A549 (cell line): ENCODE measurements at regions not wholly inside any gene's neighbourhood (a gene's known extent, or its start where the extent isn't known, plus 50 kb on each side); places are given as distances from the start of the nearest gene placed in this dataset.
A peak's percentile ranks its signal among the peaks of the same experiment; 100 is the strongest.

Experiments used
- ATAC-seq, 2 experiments: fragments of 200-7000 bp in 1 of 2; fragments of >200 bp in 1 of 2; cut with Nextera tagmentation in 1 of 2; cut with Tn5 transposase in 1 of 2; 3 replicates each; pipeline versions ENCODE4 v1.8.0 to v1.9.1; 2018 to 2020; ENCODE audit warnings: mild to moderate bottlenecking in 1 of 2, moderate library complexity in 1 of 2
- CTCF ChIA-PET: fragments of 300-600 bp; sonication (Branson Sonifier 250); formaldehyde crosslinking; extraction: SDS; loops from one replicate; lab custom pipeline; 2021; ENCODE audit warnings: antibody characterized with exemption, inconsistent platforms; lab: Yijun Ruan, JAX
- POLR2A ChIA-PET: fragments of 350-600 bp; formaldehyde crosslinking; extraction: SDS; loops from one replicate; lab custom pipeline; 2021; ENCODE audit warnings: antibody characterized with exemption, inconsistent platforms; lab: Yijun Ruan, JAX
- DNase-seq, 2 experiments: peaks; one replicate each; pipeline versions ENCODE4 v3.0.0 to v3.0.0-alpha.2; 2011 to 2016; ENCODE audit warnings: low read depth in 1 of 2, low spot score in 1 of 2
- FAIRE-seq: peaks from 2 replicates; lab custom pipeline; 2011; peaks lifted over from hg19 to GRCh38; lab: Jason Lieb, UNC
- H3K27ac ChIP-seq, 2 experiments: fragments of >200 bp; sonication (Bioruptor Twin); formaldehyde crosslinking; 3 replicates each; pipeline ENCODE4 v1.5.1; 2016 to 2017
- H3K4me1 ChIP-seq: fragments of >200 bp; sonication (Bioruptor Twin); formaldehyde crosslinking; 3 replicates; pipeline ENCODE4 v1.6.1; 2016
- H3K4me2 ChIP-seq: fragments of >200 bp; sonication (Bioruptor Twin); formaldehyde crosslinking; 3 replicates; pipeline ENCODE4 v1.6.1; 2016
- H3K4me3 ChIP-seq: fragments of >200 bp; sonication (Bioruptor Twin); formaldehyde crosslinking; 3 replicates; pipeline ENCODE4 v1.5.1; 2016
- H3K9me3 ChIP-seq: fragments of >200 bp; sonication (Bioruptor Twin); formaldehyde crosslinking; 3 replicates; pipeline ENCODE4 v1.6.1; 2016
- CHD2 ChIP-seq: fragments of 150-350 bp; IDR thresholded peaks from 2 replicates; pipeline ENCODE4 v1.6.1; 2014; ENCODE audit warnings: low read length; ENCODE audit not compliant: partially characterized antibody
- CHD4 ChIP-seq: fragments of 200-600 bp; sonication (generic); IDR thresholded peaks from 2 replicates; pipeline ENCODE4 v1.6.1; 2016; ENCODE audit warnings: antibody characterized with exemption, mild to moderate bottlenecking, borderline replicate concordance
- FOSB ChIP-seq: fragments of 250-450 bp; sonication (Bioruptor Pico); IDR thresholded peaks from 2 replicates; pipeline ENCODE4 v1.5.0; 2020; ENCODE audit warnings: mild to moderate bottlenecking, moderate library complexity
- FOXS1 ChIP-seq: fragments of 250-450 bp; sonication (Bioruptor Pico); IDR thresholded peaks from 2 replicates; pipeline ENCODE4 v1.5.0; 2020; ENCODE audit warnings: mild to moderate bottlenecking, moderate library complexity
- HOXA7 ChIP-seq: fragments of 250-450 bp; sonication (Bioruptor Pico); IDR thresholded peaks from 2 replicates; pipeline ENCODE4 v1.5.0; 2020; ENCODE audit warnings: mild to moderate bottlenecking, moderate library complexity
- HOXB13 ChIP-seq: fragments of 250-450 bp; sonication (Bioruptor Pico); IDR thresholded peaks from 2 replicates; pipeline ENCODE4 v1.5.0; 2020; ENCODE audit warnings: low read depth, mild to moderate bottlenecking, moderate library complexity
- JUNB ChIP-seq: fragments of >200 bp; sonication (Bioruptor Twin); formaldehyde crosslinking; IDR thresholded peaks from 2 replicates; pipeline ENCODE4 v1.6.1; 2016
- KDM1A ChIP-seq: fragments of 200-600 bp; sonication (generic); IDR thresholded peaks from 2 replicates; pipeline ENCODE4 v1.6.1; 2016; ENCODE audit warnings: low read depth, mild to moderate bottlenecking
- MAFK ChIP-seq: fragments of 450-650 bp; IDR thresholded peaks from 2 replicates; pipeline ENCODE4 v1.6.1; 2014; ENCODE audit not compliant: partially characterized antibody
- NPAS2 ChIP-seq: fragments of 250-450 bp; sonication (Bioruptor Pico); IDR thresholded peaks from 2 replicates; pipeline ENCODE4 v1.8.0; 2022; ENCODE audit warnings: mild to moderate bottlenecking, moderate library complexity, borderline replicate concordance
- POLR2A ChIP-seq: IDR thresholded peaks from 2 replicates; pipeline ENCODE4 v1.6.1; 2012; ENCODE audit warnings: mild to moderate bottlenecking, low read length
- RCOR1 ChIP-seq: fragments of 150-350 bp; IDR thresholded peaks from 2 replicates; pipeline ENCODE4 v1.6.1; 2014; ENCODE audit warnings: antibody characterized with exemption, low read length, low read depth
- RFX5 ChIP-seq: fragments of 450-650 bp; IDR thresholded peaks from 2 replicates; pipeline ENCODE4 v1.7.1; 2014; ENCODE audit warnings: antibody characterized with exemption, mild to moderate bottlenecking, moderate library complexity
- TP53 ChIP-seq: fragments of 250-450 bp; sonication (Bioruptor Pico); IDR thresholded peaks from 2 replicates; pipeline ENCODE4 v1.5.0; 2021; ENCODE audit warnings: mild to moderate bottlenecking, moderate library complexity
- ZFP36 ChIP-seq: fragments of 450-650 bp; IDR thresholded peaks from 2 replicates; pipeline ENCODE4 v1.6.1; 2014; ENCODE audit warnings: borderline replicate concordance; ENCODE audit not compliant: partially characterized antibody
- ZNF302 ChIP-seq: fragments of 250-450 bp; sonication (Bioruptor Pico); IDR thresholded peaks from 2 replicates; pipeline ENCODE4 v1.9.0; 2021; ENCODE audit warnings: inconsistent platforms, mild to moderate bottlenecking, moderate library complexity
- ZSCAN20 ChIP-seq: fragments of 250-450 bp; sonication (Bioruptor Pico); IDR thresholded peaks from 2 replicates; pipeline ENCODE4 v1.8.0; 2022; ENCODE audit warnings: mild to moderate bottlenecking, moderate library complexity
- WGBS: methylation state at CpG from one replicate; pipeline ENCODE4 v1.1.6; 2017; ENCODE audit errors: missing lambda C conversion rate; 5-methylcytosine and 5-hydroxymethylcytosine counted together
- TF ChIP-seq, protein P1 (sequence below): fragments of 450-650 bp; IDR thresholded peaks from 2 replicates; pipeline ENCODE4 v1.6.1; 2014; ENCODE audit warnings: antibody characterized with exemption
- TF ChIP-seq, protein P2 (sequence below): fragments of >200 bp; sonication (Bioruptor Twin); formaldehyde crosslinking; IDR thresholded peaks from 3 replicates; pipeline ENCODE4 v1.5.1; 2016

DNA sequence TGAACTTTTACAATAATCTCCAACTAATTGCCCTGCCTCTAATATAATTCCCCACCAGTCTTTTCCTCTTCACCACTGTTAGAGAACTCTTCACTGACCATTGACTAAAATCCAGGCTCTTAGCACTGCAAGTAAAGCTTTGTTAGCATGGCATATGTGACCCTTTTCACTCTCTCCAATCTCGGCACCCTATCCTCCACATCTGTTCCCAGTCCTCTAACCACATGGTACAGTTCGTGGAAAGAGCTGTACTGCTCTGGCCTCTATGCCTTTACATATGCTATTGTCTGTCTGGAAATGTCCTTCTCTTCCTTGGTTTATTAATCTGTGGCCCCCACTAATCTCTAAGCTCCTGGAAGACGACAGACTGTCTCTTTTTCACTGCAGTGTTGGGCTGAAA, 63.0 kb upstream of the EIF2S2 start (continued):
- no peak for TF ChIP-seq ZSCAN20 (CRISPR knock-in tag)
- TF ChIP-seq, protein P1, sequence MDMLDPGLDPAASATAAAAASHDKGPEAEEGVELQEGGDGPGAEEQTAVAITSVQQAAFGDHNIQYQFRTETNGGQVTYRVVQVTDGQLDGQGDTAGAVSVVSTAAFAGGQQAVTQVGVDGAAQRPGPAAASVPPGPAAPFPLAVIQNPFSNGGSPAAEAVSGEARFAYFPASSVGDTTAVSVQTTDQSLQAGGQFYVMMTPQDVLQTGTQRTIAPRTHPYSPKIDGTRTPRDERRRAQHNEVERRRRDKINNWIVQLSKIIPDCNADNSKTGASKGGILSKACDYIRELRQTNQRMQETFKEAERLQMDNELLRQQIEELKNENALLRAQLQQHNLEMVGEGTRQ, result no peak
- TF ChIP-seq MAFK, result no peak
- TF ChIP-seq, all 56 proteins: peak for 0

DNA sequence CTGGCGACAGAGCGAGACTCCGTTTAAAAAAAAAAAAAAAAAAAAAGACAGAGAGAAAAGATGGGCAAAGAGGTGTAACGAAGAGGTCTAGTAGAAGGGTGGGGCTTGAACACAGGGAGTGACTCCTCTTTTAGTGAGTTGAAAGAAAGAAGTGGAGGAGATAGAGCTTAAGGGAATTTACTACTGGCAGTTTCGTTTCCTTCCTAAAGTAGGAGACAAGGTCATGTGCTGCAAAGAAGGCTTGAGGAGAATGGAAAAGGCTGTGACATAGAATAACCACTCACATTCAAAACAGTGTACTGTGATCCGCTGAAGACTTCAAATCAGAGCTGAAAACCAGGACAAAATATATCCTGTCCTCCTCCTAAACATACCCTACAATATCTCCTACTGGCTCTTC, 63.8 kb upstream of the EIF2S2 start:
- TF ChIP-seq MAFK (no peak), ZFP36 (no peak), POLR2A (no peak), CHD2 (no peak), FOXS1 (no peak), ZNF302 (CRISPR knock-in tag) (no peak), FOSB (CRISPR knock-in tag) (no peak), JUNB (no peak), RFX5 (no peak), TP53 (CRISPR knock-in tag) (no peak), NPAS2 (CRISPR knock-in tag) (no peak), KDM1A (no peak), RCOR1 (no peak), HOXB13 (CRISPR knock-in tag) (no peak), HOXA7 (CRISPR knock-in tag) (no peak)
- TF ChIP-seq, protein P1, result no peak
- TF ChIP-seq, protein P2, sequence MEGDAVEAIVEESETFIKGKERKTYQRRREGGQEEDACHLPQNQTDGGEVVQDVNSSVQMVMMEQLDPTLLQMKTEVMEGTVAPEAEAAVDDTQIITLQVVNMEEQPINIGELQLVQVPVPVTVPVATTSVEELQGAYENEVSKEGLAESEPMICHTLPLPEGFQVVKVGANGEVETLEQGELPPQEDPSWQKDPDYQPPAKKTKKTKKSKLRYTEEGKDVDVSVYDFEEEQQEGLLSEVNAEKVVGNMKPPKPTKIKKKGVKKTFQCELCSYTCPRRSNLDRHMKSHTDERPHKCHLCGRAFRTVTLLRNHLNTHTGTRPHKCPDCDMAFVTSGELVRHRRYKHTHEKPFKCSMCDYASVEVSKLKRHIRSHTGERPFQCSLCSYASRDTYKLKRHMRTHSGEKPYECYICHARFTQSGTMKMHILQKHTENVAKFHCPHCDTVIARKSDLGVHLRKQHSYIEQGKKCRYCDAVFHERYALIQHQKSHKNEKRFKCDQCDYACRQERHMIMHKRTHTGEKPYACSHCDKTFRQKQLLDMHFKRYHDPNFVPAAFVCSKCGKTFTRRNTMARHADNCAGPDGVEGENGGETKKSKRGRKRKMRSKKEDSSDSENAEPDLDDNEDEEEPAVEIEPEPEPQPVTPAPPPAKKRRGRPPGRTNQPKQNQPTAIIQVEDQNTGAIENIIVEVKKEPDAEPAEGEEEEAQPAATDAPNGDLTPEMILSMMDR, result no peak
- TF ChIP-seq, all 56 proteins: peak for 0
- CTCF ChIA-PET, result interaction anchor here (0.6 to 2.0 kb wide), 4 partner anchors 15 to 594 kb away, joined by 3 to 8 read pairs (median 4); no protein-coding TSS in a partner anchor
- H3K4me2 ChIP-seq, result no peak overlapping the region
- WGBS, result 73% methylated on average over 5 of the region's 6 CpGs
- POLR2A ChIA-PET, result no interaction called here
- H3K4me3 ChIP-seq, result no peak overlapping the region
- H3K4me1 ChIP-seq, result no peaks in the 10 kb centered on the region
- ATAC-seq, result no peak
- H3K27ac ChIP-seq, result no peak overlapping the region
- no peaks in the 10 kb centered on the region for H3K9me3 ChIP-seq
- no peak for FAIRE-seq
- DNase-seq, result no peak

DNA sequence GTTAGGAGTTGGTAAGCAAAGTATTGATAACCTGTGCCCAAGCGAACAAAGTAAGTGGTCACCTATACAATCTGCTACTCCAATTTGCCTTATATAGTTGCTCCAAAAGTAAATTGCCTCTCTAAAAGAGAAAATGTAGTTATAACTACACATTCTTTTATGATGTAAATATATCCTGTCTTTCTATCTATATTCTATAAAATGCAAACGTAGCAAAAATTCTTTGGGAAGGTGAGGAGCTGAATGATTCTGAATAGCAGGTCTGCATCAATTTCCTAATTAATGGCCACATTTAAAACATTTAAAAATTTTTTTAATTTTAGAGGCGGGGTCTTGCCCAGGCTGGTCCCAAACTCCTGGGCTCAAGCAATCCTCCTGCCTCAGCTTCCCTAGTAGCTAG, 64.2 kb upstream of the ASIP start:
- 52% methylated on average over 3 of the region's 3 CpGs for WGBS
- TF ChIP-seq CHD4 (no peak), MAFK (peak; percentile 81)
- TF ChIP-seq, all 56 proteins: peak for 1
- FAIRE-seq (no peak), DNase-seq (no peak), ATAC-seq (no peak)
- H3K4me1 ChIP-seq, result no peaks in the 10 kb centered on the region
- no peaks in the 10 kb centered on the region for H3K9me3 ChIP-seq
- CTCF ChIA-PET, result interaction anchor here (1.5 to 2.5 kb wide), 2 partner anchors 13 to 593 kb away, joined by 3 to 9 read pairs; no protein-coding TSS in a partner anchor
- POLR2A ChIA-PET, result no interaction called here
- H3K4me2 ChIP-seq, result no peak overlapping the region
- H3K27ac ChIP-seq, result no peak overlapping the region
- H3K4me3 ChIP-seq, result no peak overlapping the region
